Liver (tissue), 8 donors: ENCODE measurements at regions not wholly inside any gene's neighbourhood (a gene's known extent, or its start where the extent isn't known, plus 50 kb on each side); places are given as distances from the start of the nearest gene placed in this dataset.

Experiments
- DNase-seq: peaks from one replicate; pipeline ENCODE4 v3.0.0-alpha.2; 2017; ENCODE audit warnings: low spot score
- H3K27ac ChIP-seq, 2 donors: one replicate each; pipeline ENCODE4 v1.7.0; 2013; ENCODE audit warnings: inconsistent platforms in 2 of 2, low read length in 2 of 2, control low read depth in 1 of 2, low read depth in 1 of 2, mild to moderate bottlenecking in 1 of 2
- H3K27me3 ChIP-seq, 4 donors: one replicate each; pipeline versions ENCODE4 v1.6.1 to v1.7.0; 2013; ENCODE audit warnings: low read length in 3 of 4, inconsistent platforms in 1 of 4, mild to moderate bottlenecking in 1 of 4, moderate library complexity in 1 of 4; ENCODE audit not compliant: control insufficient read depth in 4 of 4, insufficient read depth in 4 of 4
- H3K36me3 ChIP-seq, 4 donors: one replicate each; pipeline versions ENCODE4 v1.6.1 to v1.7.0; 2013; ENCODE audit warnings: low read length in 3 of 4, mild to moderate bottlenecking in 3 of 4, low read depth in 1 of 4, moderate library complexity in 1 of 4; ENCODE audit not compliant: control insufficient read depth in 4 of 4, insufficient read depth in 3 of 4
- H3K4me1 ChIP-seq, 4 donors: one replicate each; pipeline versions ENCODE4 v1.6.1 to v1.7.0; 2013; ENCODE audit warnings: low read length in 3 of 4, mild to moderate bottlenecking in 3 of 4, moderate library complexity in 1 of 4; ENCODE audit not compliant: control insufficient read depth in 4 of 4, insufficient read depth in 4 of 4
- H3K4me3 ChIP-seq, 3 donors: one replicate each; pipeline versions ENCODE4 v1.6.1 to v1.7.0; 2013; ENCODE audit warnings: low read length in 3 of 3, control low read depth in 1 of 3, low read depth in 1 of 3, mild to moderate bottlenecking in 1 of 3
- H3K9ac ChIP-seq, 2 donors: one replicate each; pipeline ENCODE4 v1.7.0; 2013; ENCODE audit warnings: low read length in 2 of 2, mild to moderate bottlenecking in 2 of 2, moderate library complexity in 2 of 2, control low read depth in 1 of 2, low read depth in 1 of 2
- H3K9me3 ChIP-seq, 4 donors: one replicate each; pipeline versions ENCODE4 v1.6.1 to v1.7.0; 2013; ENCODE audit warnings: low read length in 3 of 4; ENCODE audit not compliant: control insufficient read depth in 4 of 4
- EGR1 ChIP-seq, 2 donors: IDR thresholded peaks; 2 replicates each; pipeline ENCODE4 v1.6.1; 2016 to 2018; ENCODE audit warnings: antibody characterized with exemption in 2 of 2, low read depth in 2 of 2
- FOXA1 ChIP-seq: IDR thresholded peaks from 2 replicates; pipeline ENCODE4 v1.6.1; 2016; ENCODE audit warnings: antibody characterized with exemption
- FOXA2 ChIP-seq: IDR thresholded peaks from 2 replicates; pipeline ENCODE4 v1.6.1; 2016; ENCODE audit warnings: antibody characterized with exemption
- GABPA ChIP-seq, 2 donors: IDR thresholded peaks in 1 of 2; conservative IDR thresholded peaks in 1 of 2; 2 replicates each; pipeline ENCODE4 v1.6.1; 2016; ENCODE audit warnings: antibody characterized with exemption in 2 of 2, mild to moderate bottlenecking in 1 of 2, moderate library complexity in 1 of 2
- HNF4A ChIP-seq, 2 donors: conservative IDR thresholded peaks; 2 replicates each; pipeline ENCODE4 v1.6.1; 2016; ENCODE audit warnings: antibody characterized with exemption in 2 of 2, mild to moderate bottlenecking in 2 of 2
- HNF4G ChIP-seq: IDR thresholded peaks from 2 replicates; pipeline ENCODE4 v1.6.1; 2016; ENCODE audit warnings: antibody characterized with exemption
- JUND ChIP-seq, 2 donors: IDR thresholded peaks; 2 replicates each; pipeline ENCODE4 v1.6.1; 2016; ENCODE audit warnings: antibody characterized with exemption in 2 of 2
- NR2F2 ChIP-seq: IDR thresholded peaks from 2 replicates; pipeline ENCODE4 v1.6.1; 2016; ENCODE audit warnings: antibody characterized with exemption
- RAD21 ChIP-seq, 2 donors: IDR thresholded peaks; 2 replicates each; pipeline ENCODE4 v1.6.1; 2016; ENCODE audit warnings: antibody characterized with exemption in 2 of 2, mild to moderate bottlenecking in 2 of 2
- RXRA ChIP-seq, 2 donors: IDR thresholded peaks; 2 replicates each; pipeline ENCODE4 v1.6.1; 2017 to 2018; ENCODE audit warnings: antibody characterized with exemption in 2 of 2, mild to moderate bottlenecking in 1 of 2
- SP1 ChIP-seq: IDR thresholded peaks from 2 replicates; pipeline ENCODE4 v1.6.1; 2018; ENCODE audit warnings: antibody characterized with exemption, mild to moderate bottlenecking
- WGBS: extraction: QIAGEN DNeasy Blood & Tissue Kit; methylation state at CpG from one replicate; pipeline ENCODE4 v1.1.7; 2013; 5-methylcytosine and 5-hydroxymethylcytosine counted together
- TF ChIP-seq, protein P1 (sequence below): IDR thresholded peaks from 2 replicates; pipeline ENCODE4 v1.6.1; 2016; ENCODE audit warnings: antibody characterized with exemption
- TF ChIP-seq, protein P2 (sequence below): IDR thresholded peaks from 2 replicates; pipeline ENCODE4 v1.6.1; 2016; ENCODE audit warnings: antibody characterized with exemption
- TF ChIP-seq, protein P3 (sequence below): IDR thresholded peaks from 2 replicates; pipeline ENCODE4 v1.6.1; 2016; ENCODE audit warnings: antibody characterized with exemption, mild to moderate bottlenecking
- TF ChIP-seq, protein P4 (sequence below): fragments of 150-350 bp; IDR thresholded peaks from 2 replicates; pipeline ENCODE4 v1.5.1; 2017; ENCODE audit warnings: improper control_type of control experiment, low read depth, low read length; ENCODE audit not compliant: missing input control
- TF ChIP-seq, protein P5 (sequence below): IDR thresholded peaks from 2 replicates; pipeline ENCODE4 v1.6.1; 2016; ENCODE audit warnings: antibody characterized with exemption
- donor health status: healthy.
- donor health status: healthy.
- donor health status: healthy.
- donor health status: healthy.
- donor health status: healthy.

DNA sequence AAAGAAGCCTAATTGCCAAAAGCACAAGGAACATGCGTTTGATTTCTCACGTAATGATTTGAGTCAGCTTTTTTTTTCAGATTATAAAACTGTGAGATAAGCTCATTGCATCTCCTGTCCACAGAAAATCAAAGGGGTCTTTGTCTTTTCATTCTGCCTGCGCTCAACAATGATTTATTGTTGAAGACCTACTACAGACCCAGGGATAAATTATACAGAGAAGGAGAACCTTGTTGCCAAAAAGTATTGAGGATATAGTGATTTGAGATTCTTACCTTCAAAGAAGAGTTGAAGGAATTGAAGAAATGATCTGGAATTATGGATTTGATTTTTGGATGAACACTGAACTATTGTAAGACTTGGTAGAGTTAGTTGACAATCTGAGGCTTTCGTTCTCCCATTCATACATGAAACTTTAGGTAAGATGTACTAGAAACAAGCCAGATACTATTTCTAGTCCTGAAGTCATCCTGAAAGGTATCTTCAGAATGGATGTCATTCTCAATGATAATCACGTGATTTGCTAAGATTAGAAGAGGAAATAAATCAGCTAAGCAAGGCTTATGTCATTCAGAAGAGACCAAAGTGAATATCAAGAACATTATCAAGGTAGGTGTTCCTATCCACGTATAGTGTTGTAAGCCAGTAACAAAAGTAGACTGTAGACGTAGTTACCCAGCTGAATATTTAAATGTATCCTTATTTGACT, 71.1 kb upstream of the SCOC start (continued):
- TF ChIP-seq GABPA (IDR thresholded peaks at IDR 0.05 in 1 of 2, conservative IDR thresholded peaks at IDR 0.05 in 1 of 2) (no peak), HNF4A (conservative IDR thresholded peaks at IDR 0.05) (no peak), FOXA2 (no peak), NR2F2 (no peak), SP1 (no peak), JUND (IDR thresholded peaks at IDR 0.05) (no peak), RXRA (IDR thresholded peaks at IDR 0.05) (no peak), RAD21 (IDR thresholded peaks at IDR 0.05) (no peak), FOXA1 (no peak)
- TF ChIP-seq, protein P1, sequence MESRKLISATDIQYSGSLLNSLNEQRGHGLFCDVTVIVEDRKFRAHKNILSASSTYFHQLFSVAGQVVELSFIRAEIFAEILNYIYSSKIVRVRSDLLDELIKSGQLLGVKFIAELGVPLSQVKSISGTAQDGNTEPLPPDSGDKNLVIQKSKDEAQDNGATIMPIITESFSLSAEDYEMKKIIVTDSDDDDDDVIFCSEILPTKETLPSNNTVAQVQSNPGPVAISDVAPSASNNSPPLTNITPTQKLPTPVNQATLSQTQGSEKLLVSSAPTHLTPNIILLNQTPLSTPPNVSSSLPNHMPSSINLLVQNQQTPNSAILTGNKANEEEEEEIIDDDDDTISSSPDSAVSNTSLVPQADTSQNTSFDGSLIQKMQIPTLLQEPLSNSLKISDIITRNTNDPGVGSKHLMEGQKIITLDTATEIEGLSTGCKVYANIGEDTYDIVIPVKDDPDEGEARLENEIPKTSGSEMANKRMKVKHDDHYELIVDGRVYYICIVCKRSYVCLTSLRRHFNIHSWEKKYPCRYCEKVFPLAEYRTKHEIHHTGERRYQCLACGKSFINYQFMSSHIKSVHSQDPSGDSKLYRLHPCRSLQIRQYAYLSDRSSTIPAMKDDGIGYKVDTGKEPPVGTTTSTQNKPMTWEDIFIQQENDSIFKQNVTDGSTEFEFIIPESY: no peak
- TF ChIP-seq, protein P2, sequence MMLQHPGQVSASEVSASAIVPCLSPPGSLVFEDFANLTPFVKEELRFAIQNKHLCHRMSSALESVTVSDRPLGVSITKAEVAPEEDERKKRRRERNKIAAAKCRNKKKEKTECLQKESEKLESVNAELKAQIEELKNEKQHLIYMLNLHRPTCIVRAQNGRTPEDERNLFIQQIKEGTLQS: no peak

DNA sequence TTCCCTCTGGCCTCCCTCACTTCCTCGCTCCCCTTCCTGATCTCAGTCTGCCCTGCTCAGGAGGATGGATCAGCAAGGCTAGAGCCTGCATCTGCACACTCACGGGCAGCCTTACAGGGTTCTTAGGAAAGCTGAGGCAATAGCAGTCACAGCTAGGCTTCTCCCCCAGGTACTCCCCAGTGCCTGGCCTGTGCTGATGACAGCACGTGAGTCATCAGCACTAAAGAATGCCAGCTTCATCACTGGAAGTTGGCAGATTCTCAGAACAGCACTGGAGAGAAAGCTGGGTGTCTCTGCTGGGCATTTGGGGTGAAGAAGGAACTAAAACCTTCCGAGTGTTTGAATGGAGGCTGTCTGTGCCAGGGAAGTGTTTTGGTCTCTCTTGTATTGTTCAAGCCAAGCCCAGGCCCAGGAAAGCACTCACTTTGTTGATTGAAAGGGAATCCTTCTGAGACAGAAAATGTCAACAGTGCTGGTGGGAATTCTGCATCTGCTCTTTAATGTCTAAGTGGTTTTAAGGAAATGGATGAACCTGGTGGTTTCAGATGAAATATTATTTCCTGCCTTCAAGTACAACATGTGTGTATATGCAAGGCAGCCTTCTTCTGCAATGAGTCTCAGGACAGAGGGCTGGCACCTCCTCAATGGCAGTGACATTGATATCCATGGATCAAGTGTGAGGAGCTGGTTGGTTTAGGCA, 73.0 kb upstream of the SCOC start:
- Histone ChIP-seq H3K27ac (no peak overlapping the region), H3K27me3 (no peaks in the 10 kb centered on the region), H3K4me1 (peaks cover 0 to 2% (median 0%) of the 10 kb centered on the region in 4 donors), H3K36me3 (no peaks in the 10 kb centered on the region), H3K9me3 (no peaks in the 10 kb centered on the region), H3K9ac (no peak overlapping the region), H3K4me3 (no peak overlapping the region)
- 76% methylated on average over 4 of the region's 4 CpGs for WGBS
- TF ChIP-seq, protein P3, sequence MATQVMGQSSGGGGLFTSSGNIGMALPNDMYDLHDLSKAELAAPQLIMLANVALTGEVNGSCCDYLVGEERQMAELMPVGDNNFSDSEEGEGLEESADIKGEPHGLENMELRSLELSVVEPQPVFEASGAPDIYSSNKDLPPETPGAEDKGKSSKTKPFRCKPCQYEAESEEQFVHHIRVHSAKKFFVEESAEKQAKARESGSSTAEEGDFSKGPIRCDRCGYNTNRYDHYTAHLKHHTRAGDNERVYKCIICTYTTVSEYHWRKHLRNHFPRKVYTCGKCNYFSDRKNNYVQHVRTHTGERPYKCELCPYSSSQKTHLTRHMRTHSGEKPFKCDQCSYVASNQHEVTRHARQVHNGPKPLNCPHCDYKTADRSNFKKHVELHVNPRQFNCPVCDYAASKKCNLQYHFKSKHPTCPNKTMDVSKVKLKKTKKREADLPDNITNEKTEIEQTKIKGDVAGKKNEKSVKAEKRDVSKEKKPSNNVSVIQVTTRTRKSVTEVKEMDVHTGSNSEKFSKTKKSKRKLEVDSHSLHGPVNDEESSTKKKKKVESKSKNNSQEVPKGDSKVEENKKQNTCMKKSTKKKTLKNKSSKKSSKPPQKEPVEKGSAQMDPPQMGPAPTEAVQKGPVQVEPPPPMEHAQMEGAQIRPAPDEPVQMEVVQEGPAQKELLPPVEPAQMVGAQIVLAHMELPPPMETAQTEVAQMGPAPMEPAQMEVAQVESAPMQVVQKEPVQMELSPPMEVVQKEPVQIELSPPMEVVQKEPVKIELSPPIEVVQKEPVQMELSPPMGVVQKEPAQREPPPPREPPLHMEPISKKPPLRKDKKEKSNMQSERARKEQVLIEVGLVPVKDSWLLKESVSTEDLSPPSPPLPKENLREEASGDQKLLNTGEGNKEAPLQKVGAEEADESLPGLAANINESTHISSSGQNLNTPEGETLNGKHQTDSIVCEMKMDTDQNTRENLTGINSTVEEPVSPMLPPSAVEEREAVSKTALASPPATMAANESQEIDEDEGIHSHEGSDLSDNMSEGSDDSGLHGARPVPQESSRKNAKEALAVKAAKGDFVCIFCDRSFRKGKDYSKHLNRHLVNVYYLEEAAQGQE: no peak
- TF ChIP-seq GABPA (IDR thresholded peaks at IDR 0.05 in 1 of 2, conservative IDR thresholded peaks at IDR 0.05 in 1 of 2): no peak
- TF ChIP-seq FOXA1: no peak
- TF ChIP-seq, protein P4, sequence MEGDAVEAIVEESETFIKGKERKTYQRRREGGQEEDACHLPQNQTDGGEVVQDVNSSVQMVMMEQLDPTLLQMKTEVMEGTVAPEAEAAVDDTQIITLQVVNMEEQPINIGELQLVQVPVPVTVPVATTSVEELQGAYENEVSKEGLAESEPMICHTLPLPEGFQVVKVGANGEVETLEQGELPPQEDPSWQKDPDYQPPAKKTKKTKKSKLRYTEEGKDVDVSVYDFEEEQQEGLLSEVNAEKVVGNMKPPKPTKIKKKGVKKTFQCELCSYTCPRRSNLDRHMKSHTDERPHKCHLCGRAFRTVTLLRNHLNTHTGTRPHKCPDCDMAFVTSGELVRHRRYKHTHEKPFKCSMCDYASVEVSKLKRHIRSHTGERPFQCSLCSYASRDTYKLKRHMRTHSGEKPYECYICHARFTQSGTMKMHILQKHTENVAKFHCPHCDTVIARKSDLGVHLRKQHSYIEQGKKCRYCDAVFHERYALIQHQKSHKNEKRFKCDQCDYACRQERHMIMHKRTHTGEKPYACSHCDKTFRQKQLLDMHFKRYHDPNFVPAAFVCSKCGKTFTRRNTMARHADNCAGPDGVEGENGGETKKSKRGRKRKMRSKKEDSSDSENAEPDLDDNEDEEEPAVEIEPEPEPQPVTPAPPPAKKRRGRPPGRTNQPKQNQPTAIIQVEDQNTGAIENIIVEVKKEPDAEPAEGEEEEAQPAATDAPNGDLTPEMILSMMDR: no peak
- no peak for TF ChIP-seq EGR1 (IDR thresholded peaks at IDR 0.05; ENCODE audit: low read depth in 2 of 2)
- TF ChIP-seq, protein P2: no peak
- TF ChIP-seq HNF4G: no peak
- no peak for TF ChIP-seq HNF4A (conservative IDR thresholded peaks at IDR 0.05)
- TF ChIP-seq, protein P1: no peak
- TF ChIP-seq, protein P5, sequence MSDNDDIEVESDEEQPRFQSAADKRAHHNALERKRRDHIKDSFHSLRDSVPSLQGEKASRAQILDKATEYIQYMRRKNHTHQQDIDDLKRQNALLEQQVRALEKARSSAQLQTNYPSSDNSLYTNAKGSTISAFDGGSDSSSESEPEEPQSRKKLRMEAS: no peak
- TF ChIP-seq JUND (IDR thresholded peaks at IDR 0.05): no peak
- no peak for TF ChIP-seq FOXA2
- no peak for TF ChIP-seq SP1
- TF ChIP-seq RXRA (IDR thresholded peaks at IDR 0.05): no peak
- TF ChIP-seq NR2F2: no peak
- no peak for DNase-seq
